CD14-positive monocyte (primary cell): ENCODE measurements at regions not wholly inside any gene's neighbourhood (a gene's known extent, or its start where the extent isn't known, plus 50 kb on each side); places are given as distances from the start of the nearest gene placed in this dataset.
A peak's percentile ranks its signal among the peaks of the same experiment; 100 is the strongest.

ENCODE experiments used
- DNase-seq, 3 donors: peaks; one replicate each; pipeline ENCODE4 v3.0.0-alpha.2; 2011 to 2022
- H2AFZ ChIP-seq: 2 replicates; pipeline ENCODE4 v1.6.0; 2012; ENCODE audit warnings: mild to moderate bottlenecking, low read depth, low read length, inconsistent platforms; ENCODE audit not compliant: insufficient read depth, poor library complexity, severe bottlenecking
- H3K27ac ChIP-seq, 2 donors: 1 replicate in 1 of 2; 2 replicates in 1 of 2; pipeline ENCODE4 v1.5.1; 2012 to 2013; ENCODE audit warnings: low read length in 2 of 2, control low read depth in 1 of 2, inconsistent platforms in 1 of 2, low read depth in 1 of 2, mild to moderate bottlenecking in 1 of 2
- H3K27me3 ChIP-seq, 2 donors: one replicate each; pipeline versions ENCODE4 v1.6.0 to v1.6.1; 2011 to 2013; ENCODE audit warnings: low read length in 2 of 2; ENCODE audit not compliant: control insufficient read depth in 2 of 2, insufficient read depth in 2 of 2
- H3K36me3 ChIP-seq, 2 donors: replicated peaks in 1 of 2; 1 replicate in 1 of 2; 2 replicates in 1 of 2; pipeline versions ENCODE4 v1.5.1 to v1.6.1; 2012 to 2013; ENCODE audit warnings: low read length in 2 of 2, control low read depth in 1 of 2, inconsistent platforms in 1 of 2, mild to moderate bottlenecking in 1 of 2; ENCODE audit not compliant: insufficient read depth in 2 of 2, control insufficient read depth in 1 of 2
- H3K4me1 ChIP-seq, 2 donors: 1 replicate in 1 of 2; 2 replicates in 1 of 2; pipeline versions ENCODE4 v1.5.1 to v1.6.1; 2012 to 2013; ENCODE audit warnings: low read length in 2 of 2, control low read depth in 1 of 2, inconsistent platforms in 1 of 2, mild to moderate bottlenecking in 1 of 2, moderate library complexity in 1 of 2; ENCODE audit not compliant: insufficient read depth in 2 of 2, control insufficient read depth in 1 of 2
- H3K4me2 ChIP-seq: replicated peaks from 2 replicates; pipeline ENCODE3; 2012; ENCODE audit warnings: low read length, moderate library complexity, mild to moderate bottlenecking; ENCODE audit not compliant: poor library complexity, severe bottlenecking; ENCODE audit errors: extremely low read depth
- H3K4me3 ChIP-seq, 3 experiments: fragments of 200-600 bp in 1 of 3; sonication (generic) in 1 of 3; replicated peaks in 1 of 3; 1 replicate in 2 of 3; 2 replicates in 1 of 3; pipeline ENCODE4 v1.5.1; 2011 to 2013; ENCODE audit warnings: low read length in 3 of 3, mild to moderate bottlenecking in 3 of 3, control low read depth in 2 of 3, low read depth in 2 of 3, inconsistent platforms in 1 of 3, moderate library complexity in 1 of 3
- H3K79me2 ChIP-seq: 2 replicates; pipeline ENCODE4 v1.6.0; 2012; ENCODE audit warnings: mild to moderate bottlenecking, control low read depth, inconsistent platforms, low read length, moderate library complexity; ENCODE audit not compliant: insufficient read depth
- H3K9ac ChIP-seq: 2 replicates; pipeline ENCODE4 v1.6.0; 2017; ENCODE audit warnings: low read length, mild to moderate bottlenecking; ENCODE audit not compliant: insufficient read depth, poor library complexity, severe bottlenecking
- H3K9me3 ChIP-seq, 2 donors: replicated peaks in 1 of 2; 1 replicate in 1 of 2; 2 replicates in 1 of 2; pipeline versions ENCODE4 v1.5.1 to v1.6.1; 2012 to 2013; ENCODE audit warnings: low read length in 2 of 2, control low read depth in 1 of 2; ENCODE audit not compliant: control insufficient read depth in 1 of 2, insufficient read depth in 1 of 2
- H4K20me1 ChIP-seq: 2 replicates; pipeline ENCODE4 v1.6.0; 2012; ENCODE audit warnings: mild to moderate bottlenecking, low read length, control low read depth, moderate library complexity; ENCODE audit not compliant: insufficient read depth
- H3K27ac Mint-ChIP-seq, 7 donors: one replicate each; pipeline ENCODE4 v1.8.0; 2020; ENCODE audit warnings: mild to moderate bottlenecking in 7 of 7, mixed read lengths in 7 of 7, moderate library complexity in 6 of 7, inconsistent platforms in 2 of 7
- H3K27me3 Mint-ChIP-seq, 3 donors: one replicate each; pipeline ENCODE4 v1.8.0; 2021 to 2022; ENCODE audit warnings: low read depth in 3 of 3, mild to moderate bottlenecking in 3 of 3, mixed read lengths in 3 of 3, moderate library complexity in 3 of 3, inconsistent platforms in 1 of 3
- H3K36me3 Mint-ChIP-seq, 2 donors: one replicate each; pipeline ENCODE4 v1.8.0; 2020; ENCODE audit warnings: mixed read lengths in 2 of 2, inconsistent platforms in 1 of 2, mild to moderate bottlenecking in 1 of 2
- H3K4me1 Mint-ChIP-seq: one replicate; pipeline ENCODE4 v1.8.0; 2020; ENCODE audit warnings: mild to moderate bottlenecking, mixed read lengths
- H3K4me3 Mint-ChIP-seq, 2 donors: one replicate each; pipeline ENCODE4 v1.8.0; 2020; ENCODE audit warnings: mild to moderate bottlenecking in 2 of 2, mixed read lengths in 2 of 2, moderate library complexity in 1 of 2
- H3K9me3 Mint-ChIP-seq, 7 donors: one replicate each; pipeline ENCODE4 v1.8.0; 2020 to 2022; ENCODE audit warnings: mixed read lengths in 7 of 7, mild to moderate bottlenecking in 6 of 7, moderate library complexity in 6 of 7, inconsistent platforms in 2 of 7
- CTCF ChIP-seq: fragments of 200-600 bp; IDR thresholded peaks from one replicate; pipeline ENCODE4 v1.8.0; 2022; ENCODE audit warnings: antibody characterized with exemption, mild to moderate bottlenecking
- WGBS: methylation state at CpG from one replicate; pipeline ENCODE4 v1.1.5; 2013; ENCODE audit warnings: missing lambda C conversion rate; ENCODE audit not compliant: insufficient coverage; 5-methylcytosine and 5-hydroxymethylcytosine counted together
- intact Hi-C, 2 donors: fragments of 100-400 bp; cut with micrococcal nuclease; formaldehyde crosslinking; loops; one replicate each; pipeline versions ENCODE4 v1.15.0 to v1.15.1; 2023

- Histone ChIP-seq H4K20me1 (no peaks in the 10 kb centered on the region), H3K9ac (no peak overlapping the region), H3K79me2 (no peaks in the 10 kb centered on the region), H3K9me3 (peaks cover 0 to 3% of the 10 kb centered on the region in 2 donors), H2AFZ (no peak overlapping the region), H3K4me3 (no peak overlapping the region), H3K27ac (no peak overlapping the region), H3K4me1 (no peaks in the 10 kb centered on the region), H3K27me3 (no peaks in the 10 kb centered on the region), H3K36me3 (no peaks in the 10 kb centered on the region), H3K4me2 (no peak overlapping the region)
- Mint-ChIP-seq H3K4me1 (no peaks in the 10 kb centered on the region), H3K4me3 (no peak overlapping the region), H3K36me3 (no peaks in the 10 kb centered on the region), H3K27me3 (peaks cover 0 to 2% (median 2%) of the 10 kb centered on the region in 3 donors), H3K27ac (no peak overlapping the region), H3K9me3 (peaks cover 2 to 19% (median 5%) of the 10 kb centered on the region in 7 donors)
- TF ChIP-seq CTCF: no peak
- intact Hi-C loops: no loop called here
- DNase-seq: no peak
Observed at GRCh38 chr15:97470417-97470816, 490.1 kb upstream of the ARRDC4 start.

- peak overlapping the region in 1 of 7 donors; percentile 6 for H3K27ac Mint-ChIP-seq
- Histone ChIP-seq H3K27me3 (no peaks in the 10 kb centered on the region), H3K36me3 (no peaks in the 10 kb centered on the region), H2AFZ (no peak overlapping the region), H4K20me1 (no peaks in the 10 kb centered on the region), H3K79me2 (no peaks in the 10 kb centered on the region), H3K9me3 (no peaks in the 10 kb centered on the region), H3K4me3 (no peak overlapping the region), H3K9ac (no peak overlapping the region), H3K27ac (no peak overlapping the region), H3K4me2 (no peak overlapping the region), H3K4me1 (no peaks in the 10 kb centered on the region)
- H3K36me3 Mint-ChIP-seq: no peaks in the 10 kb centered on the region
- TF ChIP-seq CTCF: no peak
- DNase-seq: no peak
- H3K9me3 Mint-ChIP-seq: peaks cover 0 to 8% (median 4%) of the 10 kb centered on the region in 7 donors
- intact Hi-C loops: no loop called here
- no peaks in the 10 kb centered on the region for H3K4me1 Mint-ChIP-seq
- WGBS: 86% methylated on average over 1 of the region's 1 CpG
- H3K4me3 Mint-ChIP-seq: no peak overlapping the region
- H3K27me3 Mint-ChIP-seq: no peaks in the 10 kb centered on the region
Observed at GRCh38 chr15:97473627-97474026, 486.9 kb upstream of the ARRDC4 start.
